PC-3 (cell line): ENCODE measurements at regions not wholly inside any gene's neighbourhood (a gene's known extent, or its start where the extent isn't known, plus 50 kb on each side); places are given as distances from the start of the nearest gene placed in this dataset.

Experiments used
- EZH2 ChIP-seq: fragments of 300-600 bp; sonication (generic); IDR thresholded peaks from one replicate; pipeline ENCODE4 v1.6.1; 2017; ENCODE audit warnings: antibody characterized with exemption, mild to moderate bottlenecking, low read length; ENCODE audit not compliant: unreplicated experiment
- TF ChIP-seq, protein P1 (sequence below): fragments of 300-600 bp; sonication (generic); conservative IDR thresholded peaks from 2 replicates; pipeline ENCODE4 v1.5.1; 2017; ENCODE audit warnings: antibody characterized with exemption, low read depth, mild to moderate bottlenecking, low read length

DNA sequence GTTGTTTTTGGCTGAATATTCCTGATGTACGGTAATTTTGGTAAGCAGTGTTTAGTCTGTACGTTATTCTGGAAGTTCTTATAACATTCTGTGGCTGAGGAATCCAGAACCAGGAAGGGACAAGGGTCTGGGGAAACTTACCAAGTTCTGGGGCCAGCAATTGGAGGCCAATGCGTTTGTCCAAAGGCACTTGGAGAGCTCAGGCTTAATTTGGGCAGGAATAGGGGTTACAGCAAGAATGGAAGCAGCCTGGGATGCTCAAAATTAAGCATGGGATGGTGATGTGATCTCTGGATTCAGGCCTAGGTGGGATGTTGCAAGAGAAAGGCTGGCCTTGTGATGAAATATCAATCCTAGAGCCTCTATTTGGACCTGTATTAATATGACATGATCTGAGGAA is 235.2 kb upstream of the NOX3 start:
- TF ChIP-seq EZH2: no peak
- TF ChIP-seq, protein P1, sequence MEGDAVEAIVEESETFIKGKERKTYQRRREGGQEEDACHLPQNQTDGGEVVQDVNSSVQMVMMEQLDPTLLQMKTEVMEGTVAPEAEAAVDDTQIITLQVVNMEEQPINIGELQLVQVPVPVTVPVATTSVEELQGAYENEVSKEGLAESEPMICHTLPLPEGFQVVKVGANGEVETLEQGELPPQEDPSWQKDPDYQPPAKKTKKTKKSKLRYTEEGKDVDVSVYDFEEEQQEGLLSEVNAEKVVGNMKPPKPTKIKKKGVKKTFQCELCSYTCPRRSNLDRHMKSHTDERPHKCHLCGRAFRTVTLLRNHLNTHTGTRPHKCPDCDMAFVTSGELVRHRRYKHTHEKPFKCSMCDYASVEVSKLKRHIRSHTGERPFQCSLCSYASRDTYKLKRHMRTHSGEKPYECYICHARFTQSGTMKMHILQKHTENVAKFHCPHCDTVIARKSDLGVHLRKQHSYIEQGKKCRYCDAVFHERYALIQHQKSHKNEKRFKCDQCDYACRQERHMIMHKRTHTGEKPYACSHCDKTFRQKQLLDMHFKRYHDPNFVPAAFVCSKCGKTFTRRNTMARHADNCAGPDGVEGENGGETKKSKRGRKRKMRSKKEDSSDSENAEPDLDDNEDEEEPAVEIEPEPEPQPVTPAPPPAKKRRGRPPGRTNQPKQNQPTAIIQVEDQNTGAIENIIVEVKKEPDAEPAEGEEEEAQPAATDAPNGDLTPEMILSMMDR: no peak
